Activated naive CD8-positive, alpha-beta T cell treated with anti-CD3 and anti-CD28 coated beads, Interleukin-2, amount 50 U/mL, for 24 hours (primary cell): ENCODE measurements at regions not wholly inside any gene's neighbourhood (a gene's known extent, or its start where the extent isn't known, plus 50 kb on each side); places are given as distances from the start of the nearest gene placed in this dataset.
"Not testable (repeated sequence)": the region's sequence is repeated elsewhere in the genome, so short reads cannot be mapped to it uniquely, and the experiment has no call there.

ENCODE experiments used
- ATAC-seq: fragments of 150-1000 bp; cut with Tn5 transposase; one replicate; pipeline ENCODE4 v1.10.0; 2021
- DNase-seq: peaks from one replicate; pipeline ENCODE4 v3.0.0; 2021
- H3K27ac Mint-ChIP-seq: one replicate; pipeline ENCODE4 v1.8.0; 2021; ENCODE audit warnings: mild to moderate bottlenecking, mixed read lengths
- H3K27me3 Mint-ChIP-seq: one replicate; pipeline ENCODE4 v1.8.0; 2021; ENCODE audit warnings: mixed read lengths
- H3K36me3 Mint-ChIP-seq: one replicate; pipeline ENCODE4 v1.8.0; 2021; ENCODE audit warnings: low read depth, mixed read lengths
- H3K4me1 Mint-ChIP-seq: one replicate; pipeline ENCODE4 v1.8.0; 2021; ENCODE audit warnings: mixed read lengths
- H3K4me3 Mint-ChIP-seq: one replicate; pipeline ENCODE4 v1.8.0; 2021; ENCODE audit warnings: mild to moderate bottlenecking, moderate library complexity, mixed read lengths
- H3K9me3 Mint-ChIP-seq: one replicate; pipeline ENCODE4 v1.8.0; 2021; ENCODE audit warnings: mixed read lengths

- Mint-ChIP-seq H3K4me1 (peaks cover 14% of the 10 kb centered on the region), H3K36me3 (no peaks in the 10 kb centered on the region), H3K9me3 (peaks cover 11% of the 10 kb centered on the region), H3K27ac (no peak overlapping the region), H3K4me3 (no peak overlapping the region), H3K27me3 (peaks cover 4% of the 10 kb centered on the region)
- ATAC-seq (no peak), DNase-seq (no peak)
Observed at GRCh38 chr14:104401785-104402184, 177.8 kb upstream of the C14orf180 start.

- peaks cover 14% of the 10 kb centered on the region for H3K4me1 Mint-ChIP-seq
- not testable (repeated sequence) for H3K4me3 Mint-ChIP-seq, ATAC-seq, H3K36me3 Mint-ChIP-seq, DNase-seq, H3K27ac Mint-ChIP-seq, H3K9me3 Mint-ChIP-seq, H3K27me3 Mint-ChIP-seq
Observed at GRCh38 chr14:104402303-104402702, 177.3 kb upstream of the C14orf180 start.

- H3K9me3 Mint-ChIP-seq = no peaks in the 10 kb centered on the region
- H3K4me3 Mint-ChIP-seq = no peak overlapping the region
- peaks cover 5% of the 10 kb centered on the region for H3K27me3 Mint-ChIP-seq
- DNase-seq (no peak), ATAC-seq (no peak)
- H3K36me3 Mint-ChIP-seq = peaks cover 1% of the 10 kb centered on the region
- H3K4me1 Mint-ChIP-seq = peaks cover 12% of the 10 kb centered on the region
- no peak overlapping the region for H3K27ac Mint-ChIP-seq
Observed at GRCh38 chr14:104403421-104404220, 175.9 kb upstream of the C14orf180 start.

- Mint-ChIP-seq H3K4me3 (no peak overlapping the region), H3K27ac (no peak overlapping the region), H3K9me3 (peaks cover 4% of the 10 kb centered on the region), H3K4me1 (peaks cover 4% of the 10 kb centered on the region), H3K36me3 (peaks cover 1% of the 10 kb centered on the region), H3K27me3 (peaks cover 5% of the 10 kb centered on the region)
- DNase-seq = no peak
- ATAC-seq = no peak
Observed at GRCh38 chr14:104404922-104405321, 174.6 kb upstream of the C14orf180 start.

GRCh38 chr14:104405360-104406226 is 174.0 kb upstream of the C14orf180 start:
- no peak overlapping the region for H3K4me3 Mint-ChIP-seq
- peaks cover 1% of the 10 kb centered on the region for H3K36me3 Mint-ChIP-seq
- ATAC-seq (no peak), DNase-seq (no peak)
- H3K4me1 Mint-ChIP-seq = peaks cover under 1% of the 10 kb centered on the region
- peaks cover 5% of the 10 kb centered on the region for H3K27me3 Mint-ChIP-seq
- H3K9me3 Mint-ChIP-seq = peaks cover 4% of the 10 kb centered on the region
- no peak overlapping the region for H3K27ac Mint-ChIP-seq

- Mint-ChIP-seq H3K4me1 (no peaks in the 10 kb centered on the region), H3K36me3 (peaks cover 1% of the 10 kb centered on the region), H3K27ac (no peak overlapping the region), H3K27me3 (peaks cover 5% of the 10 kb centered on the region), H3K9me3 (peaks cover 4% of the 10 kb centered on the region), H3K4me3 (no peak overlapping the region)
- DNase-seq = no peak
- ATAC-seq = no peak
Observed at GRCh38 chr14:104406831-104407230, 172.7 kb upstream of the C14orf180 start.

GRCh38 chr14:104416383-104416782 is 163.2 kb upstream of the C14orf180 start:
- Mint-ChIP-seq H3K9me3 (no peaks in the 10 kb centered on the region), H3K27ac (no peak overlapping the region), H3K4me1 (no peaks in the 10 kb centered on the region), H3K27me3 (no peaks in the 10 kb centered on the region), H3K36me3 (no peaks in the 10 kb centered on the region), H3K4me3 (no peak overlapping the region)
- DNase-seq = no peak
- no peak for ATAC-seq

- no peaks in the 10 kb centered on the region for H3K9me3 Mint-ChIP-seq
- H3K27me3 Mint-ChIP-seq = no peaks in the 10 kb centered on the region
- H3K27ac Mint-ChIP-seq = no peak overlapping the region
- ATAC-seq (no peak), DNase-seq (no peak)
- H3K4me1 Mint-ChIP-seq = no peaks in the 10 kb centered on the region
- no peaks in the 10 kb centered on the region for H3K36me3 Mint-ChIP-seq
- no peak overlapping the region for H3K4me3 Mint-ChIP-seq
Observed at GRCh38 chr14:104419865-104420505, 159.6 kb upstream of the C14orf180 start.

- not testable (repeated sequence) for H3K4me3 Mint-ChIP-seq, H3K9me3 Mint-ChIP-seq, DNase-seq, H3K4me1 Mint-ChIP-seq, H3K36me3 Mint-ChIP-seq, H3K27me3 Mint-ChIP-seq, H3K27ac Mint-ChIP-seq, ATAC-seq
Observed at GRCh38 chr14:104420523-104420922, 159.0 kb upstream of the C14orf180 start.

- no peak for ATAC-seq
- Mint-ChIP-seq H3K4me3 (no peak overlapping the region), H3K9me3 (no peaks in the 10 kb centered on the region), H3K27ac (no peak overlapping the region), H3K4me1 (no peaks in the 10 kb centered on the region), H3K36me3 (no peaks in the 10 kb centered on the region), H3K27me3 (no peaks in the 10 kb centered on the region)
- no peak for DNase-seq
Observed at GRCh38 chr14:104420990-104421389, 158.6 kb upstream of the C14orf180 start.

- no peak for DNase-seq
- Mint-ChIP-seq H3K27ac (no peak overlapping the region), H3K36me3 (no peaks in the 10 kb centered on the region), H3K4me3 (no peak overlapping the region), H3K9me3 (no peaks in the 10 kb centered on the region), H3K4me1 (no peaks in the 10 kb centered on the region), H3K27me3 (no peaks in the 10 kb centered on the region)
- no peak for ATAC-seq
Observed at GRCh38 chr14:104421401-104421821, 158.2 kb upstream of the C14orf180 start.

GRCh38 chr14:104421892-104422828 is 157.4 kb upstream of the C14orf180 start:
- H3K36me3 Mint-ChIP-seq = no peaks in the 10 kb centered on the region
- no peak overlapping the region for H3K27ac Mint-ChIP-seq
- no peaks in the 10 kb centered on the region for H3K27me3 Mint-ChIP-seq
- H3K9me3 Mint-ChIP-seq = no peaks in the 10 kb centered on the region
- DNase-seq (no peak), ATAC-seq (no peak)
- H3K4me3 Mint-ChIP-seq = no peak overlapping the region
- H3K4me1 Mint-ChIP-seq = no peaks in the 10 kb centered on the region

GRCh38 chr14:104422837-104423681 is 156.5 kb upstream of the C14orf180 start:
- no peak overlapping the region for H3K27ac Mint-ChIP-seq
- no peaks in the 10 kb centered on the region for H3K9me3 Mint-ChIP-seq
- no peak overlapping the region for H3K4me3 Mint-ChIP-seq
- no peaks in the 10 kb centered on the region for H3K27me3 Mint-ChIP-seq
- DNase-seq (no peak), ATAC-seq (no peak)
- H3K36me3 Mint-ChIP-seq = no peaks in the 10 kb centered on the region
- H3K4me1 Mint-ChIP-seq = no peaks in the 10 kb centered on the region
